IMR-90 (cell line): ENCODE measurements at regions not wholly inside any gene's neighbourhood (a gene's known extent, or its start where the extent isn't known, plus 50 kb on each side); places are given as distances from the start of the nearest gene placed in this dataset.

Experiments
- ATAC-seq: fragments of 200-7000 bp; cut with Tn5 transposase; 2 replicates; pipeline ENCODE4 v1.9.1; 2020; ENCODE audit warnings: low read depth, mild to moderate bottlenecking, moderate library complexity
- BruUV-seq: library from RNA; stranded (reverse); fragments of 400-500 nt; replicated peaks from 2 replicates; lab custom pipeline; 2021; lab: Mats Ljungman, UMichigan
- CTCF ChIA-PET: fragments of 300-600 bp; formaldehyde crosslinking; extraction: SDS; loops from one replicate; lab custom pipeline; 2021; ENCODE audit warnings: antibody characterized with exemption; lab: Yijun Ruan, JAX
- POLR2A ChIA-PET: fragments of 300-600 bp; sonication (Branson Sonifier 250); formaldehyde crosslinking; loops from one replicate; lab custom pipeline; 2022; ENCODE audit warnings: antibody characterized with exemption; ENCODE audit not compliant: unreplicated experiment; lab: Charles Lee
- DNase-seq: peaks from one replicate; pipeline ENCODE4 v3.0.0; 2013
- H2AFZ ChIP-seq: replicated peaks from 2 replicates; pipeline ENCODE3; 2013; ENCODE audit warnings: low read length, mild to moderate bottlenecking; ENCODE audit not compliant: poor library complexity
- H2AK5ac ChIP-seq: 2 replicates; pipeline ENCODE4 v1.6.1; 2013; ENCODE audit warnings: low read depth, low read length, inconsistent platforms
- H2AK9ac ChIP-seq: replicated peaks from 2 replicates; pipeline ENCODE3; 2013; ENCODE audit warnings: mild to moderate bottlenecking, low read depth, low read length, moderate library complexity; ENCODE audit not compliant: poor library complexity
- H2BK120ac ChIP-seq: 2 replicates; pipeline ENCODE4 v1.6.1; 2013; ENCODE audit warnings: low read depth, low read length, inconsistent platforms
- H2BK15ac ChIP-seq: 3 replicates; pipeline ENCODE4 v1.6.1; 2013; ENCODE audit warnings: low read depth, low read length, inconsistent platforms
- H2BK20ac ChIP-seq: 2 replicates; pipeline ENCODE4 v1.6.1; 2013; ENCODE audit warnings: low read depth, mild to moderate bottlenecking, inconsistent platforms, low read length, moderate library complexity
- H2BK5ac ChIP-seq: 2 replicates; pipeline ENCODE4 v1.6.1; 2013; ENCODE audit warnings: mild to moderate bottlenecking, low read depth, low read length, inconsistent platforms; ENCODE audit not compliant: poor library complexity, severe bottlenecking
- H3K14ac ChIP-seq: replicated peaks from 2 replicates; pipeline ENCODE4 v1.6.1; 2013; ENCODE audit warnings: low read depth, low read length, inconsistent platforms
- H3K18ac ChIP-seq: 2 replicates; pipeline ENCODE4 v1.6.1; 2013; ENCODE audit warnings: low read depth, low read length, control low read depth
- H3K23ac ChIP-seq: 2 replicates; pipeline ENCODE4 v1.6.1; 2013; ENCODE audit warnings: low read depth, low read length, inconsistent platforms
- H3K27ac ChIP-seq: 2 replicates; pipeline ENCODE4 v1.5.1; 2013; ENCODE audit warnings: mild to moderate bottlenecking, control low read depth, low read length; ENCODE audit not compliant: insufficient read depth
- H3K27me3 ChIP-seq: 2 replicates; pipeline ENCODE4 v1.6.1; 2013; ENCODE audit warnings: low read length; ENCODE audit not compliant: control insufficient read depth, insufficient read depth
- H3K36me3 ChIP-seq: 2 replicates; pipeline ENCODE4 v1.6.1; 2013; ENCODE audit warnings: low read length, mixed read lengths; ENCODE audit not compliant: control insufficient read depth, insufficient read depth
- H3K4ac ChIP-seq: 2 replicates; pipeline ENCODE4 v1.6.1; 2013; ENCODE audit warnings: low read depth, low read length, inconsistent platforms
- H3K4me1 ChIP-seq: 2 replicates; pipeline ENCODE4 v1.6.1; 2013; ENCODE audit warnings: low read length, mixed read lengths; ENCODE audit not compliant: control insufficient read depth, insufficient read depth
- H3K4me2 ChIP-seq: 2 replicates; pipeline ENCODE4 v1.6.1; 2013; ENCODE audit warnings: low read depth, mild to moderate bottlenecking, control low read depth, low read length, moderate library complexity
- H3K4me3 ChIP-seq: 2 replicates; pipeline ENCODE4 v1.5.1; 2013; ENCODE audit warnings: low read depth, mild to moderate bottlenecking, control low read depth, low read length, moderate library complexity; ENCODE audit not compliant: insufficient read depth
- H3K56ac ChIP-seq: 2 replicates; pipeline ENCODE4 v1.6.1; 2013; ENCODE audit warnings: low read length, inconsistent platforms; ENCODE audit not compliant: insufficient read depth; ENCODE audit errors: extremely low read depth
- H3K79me1 ChIP-seq, 2 experiments: 2 replicates each; pipeline ENCODE4 v1.6.1; 2013; ENCODE audit warnings: low read length in 2 of 2, inconsistent platforms in 1 of 2, low read depth in 1 of 2
- H3K9ac ChIP-seq: 2 replicates; pipeline ENCODE4 v1.6.1; 2013; ENCODE audit warnings: low read depth, low read length, control low read depth
- H3K9me1 ChIP-seq: 2 replicates; pipeline ENCODE4 v1.6.1; 2013; ENCODE audit warnings: low read length, inconsistent platforms; ENCODE audit not compliant: insufficient read depth
- H3K9me3 ChIP-seq: 2 replicates; pipeline ENCODE4 v1.6.1; 2013; ENCODE audit warnings: low read length; ENCODE audit not compliant: control insufficient read depth, insufficient read depth
- H4K20me1 ChIP-seq: 2 replicates; pipeline ENCODE4 v1.6.1; 2013; ENCODE audit warnings: low read length, inconsistent platforms; ENCODE audit not compliant: insufficient read depth
- H4K5ac ChIP-seq: 2 replicates; pipeline ENCODE4 v1.6.1; 2013; ENCODE audit warnings: mild to moderate bottlenecking, low read depth, low read length, control low read depth
- H4K8ac ChIP-seq, 2 experiments: 2 replicates each; pipeline ENCODE4 v1.6.1; 2013; ENCODE audit warnings: low read depth in 2 of 2, low read length in 2 of 2, control low read depth in 1 of 2, inconsistent platforms in 1 of 2
- H4K91ac ChIP-seq: 2 replicates; pipeline ENCODE4 v1.6.1; 2013; ENCODE audit warnings: low read depth, low read length, inconsistent platforms; ENCODE audit not compliant: insufficient read depth
- BHLHE40 ChIP-seq: fragments of 150-350 bp; IDR thresholded peaks from 2 replicates; pipeline ENCODE4 v1.6.1; 2016; ENCODE audit warnings: mild to moderate bottlenecking, low read depth, low read length
- FOS ChIP-seq: fragments of 150-350 bp; IDR thresholded peaks from 2 replicates; pipeline ENCODE4 v1.6.1; 2016; ENCODE audit warnings: low read depth, low read length
- MXI1 ChIP-seq: IDR thresholded peaks from 2 replicates; pipeline ENCODE4 v1.6.1; 2012; ENCODE audit warnings: low read depth, mild to moderate bottlenecking, low read length, moderate library complexity, borderline replicate concordance
- NFE2L2 ChIP-seq: fragments of 150-350 bp; IDR thresholded peaks from 2 replicates; pipeline ENCODE4 v1.6.1; 2016; ENCODE audit warnings: low read depth, mild to moderate bottlenecking, low read length
- POLR2A ChIP-seq: IDR thresholded peaks from 2 replicates; pipeline ENCODE4 v1.6.1; 2012; ENCODE audit warnings: mild to moderate bottlenecking, low read depth, low read length
- RFX5 ChIP-seq: IDR thresholded peaks from 2 replicates; pipeline ENCODE4 v1.8.0; 2012; ENCODE audit warnings: low read depth, mild to moderate bottlenecking, low read length, moderate library complexity
- SMC3 ChIP-seq: fragments of 150-350 bp; IDR thresholded peaks from 2 replicates; pipeline ENCODE4 v1.6.1; 2016; ENCODE audit warnings: low read depth, mild to moderate bottlenecking, antibody characterized with exemption, low read length, moderate library complexity
- USF2 ChIP-seq: fragments of 150-350 bp; IDR thresholded peaks from 2 replicates; pipeline ENCODE4 v1.6.1; 2017; ENCODE audit warnings: mild to moderate bottlenecking, antibody characterized with exemption, low read length, low read depth
- WGBS, 2 experiments: methylation state at CpG; one replicate each; pipeline versions ENCODE4 v1.1.5 to v1.1.7; 2013; ENCODE audit warnings: missing lambda C conversion rate in 2 of 2; ENCODE audit not compliant: insufficient read length in 1 of 2; ENCODE audit errors: extremely low coverage in 2 of 2; 5-methylcytosine and 5-hydroxymethylcytosine counted together
- dilution Hi-C: fragments of 300-500 bp; cut with HindIII; formaldehyde crosslinking; loops from one replicate; pipeline ENCODE4 v1.14.3; 2018; ENCODE audit warnings: low sequenced_read_pairs; ENCODE audit not compliant: unreplicated experiment
- in situ Hi-C: fragments of 300-500 bp; cut with MboI; formaldehyde crosslinking; loops from 3 replicates; pipeline ENCODE4 v1.14.3; 2019; ENCODE audit warnings: low sequenced_read_pairs, inconsistent platforms, mixed read lengths
- intact Hi-C: fragments of 100-400 bp; cut with micrococcal nuclease; formaldehyde crosslinking; loops from 2 replicates; pipeline ENCODE4 v1.10.0; 2022

DNA sequence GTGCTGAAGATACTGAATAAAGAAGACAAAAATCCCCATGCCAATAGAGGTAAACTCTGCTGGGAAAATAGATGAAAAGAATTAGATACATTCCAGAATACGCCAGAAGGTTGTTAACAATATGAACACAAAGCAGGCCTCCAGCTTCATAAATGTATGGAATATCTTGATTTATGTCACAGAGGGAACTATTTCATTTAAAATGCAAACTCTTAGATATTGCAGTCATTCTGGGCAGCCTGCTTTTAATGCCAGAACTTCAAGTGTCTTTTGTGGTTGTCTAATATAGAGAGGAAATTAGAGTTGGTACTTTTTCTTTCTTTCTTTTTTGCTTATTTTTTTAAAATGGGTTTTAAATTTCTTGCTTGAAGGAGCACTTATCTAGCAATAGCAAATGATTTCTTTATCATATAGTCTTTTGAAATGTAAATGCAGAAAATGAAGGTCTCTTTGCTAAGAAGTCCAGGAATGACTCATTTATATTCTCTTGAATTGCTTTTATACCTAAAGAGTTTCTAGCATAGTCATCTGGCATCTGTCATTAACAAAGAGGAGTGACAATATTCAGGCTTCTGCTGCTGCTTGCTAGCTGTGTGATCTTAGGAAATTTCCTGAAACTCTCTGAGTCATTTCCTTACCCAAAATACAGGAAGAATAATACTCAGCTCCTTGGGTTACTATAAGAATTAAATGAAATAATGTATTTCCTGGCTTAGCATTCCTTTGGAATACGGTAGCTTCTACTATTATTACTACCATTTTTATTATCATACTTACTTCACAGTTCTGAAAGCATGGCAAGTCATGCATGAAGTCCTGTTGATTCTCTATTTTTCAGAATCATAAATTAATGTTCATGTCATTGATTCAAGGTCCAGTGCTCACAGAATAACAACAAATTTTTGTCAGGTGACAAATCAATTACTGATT, 527.6 kb downstream of the DIPK2A start:
- CTCF ChIA-PET, result no interaction called here
- BruUV-seq, result no TSS peak
- no peaks in the 10 kb centered on the region for H3K36me3 ChIP-seq
- no peak for TF ChIP-seq RFX5
- TF ChIP-seq MXI1, result no peak
- TF ChIP-seq BHLHE40, result no peak
- TF ChIP-seq POLR2A, result no peak
- no peak for TF ChIP-seq FOS
- TF ChIP-seq USF2, result no peak
- no peak for TF ChIP-seq SMC3
- no peak for TF ChIP-seq NFE2L2
- no peak overlapping the region for H2AK5ac ChIP-seq
- dilution Hi-C loops, result no loop called here
- no peak for DNase-seq
- no peaks in the 10 kb centered on the region for H3K9me1 ChIP-seq
- no peak overlapping the region for H2BK5ac ChIP-seq
- H4K8ac ChIP-seq, result no peak overlapping the region
- intact Hi-C loops, result no loop called here
- no peaks in the 10 kb centered on the region for H3K4me1 ChIP-seq
- H4K5ac ChIP-seq, result no peak overlapping the region
- POLR2A ChIA-PET, result interaction anchor here (0.7 kb wide), 1 partner anchor 80 kb away, joined by 3 read pairs; no protein-coding TSS in a partner anchor
- no peaks in the 10 kb centered on the region for H3K79me1 ChIP-seq
- H3K4me2 ChIP-seq, result no peak overlapping the region
- no peak overlapping the region for H3K4ac ChIP-seq
- H3K56ac ChIP-seq, result no peak overlapping the region
- H2BK20ac ChIP-seq, result no peak overlapping the region
- H3K9ac ChIP-seq, result no peak overlapping the region
- no peak overlapping the region for H3K14ac ChIP-seq
- ATAC-seq, result no peak
- H3K27ac ChIP-seq, result no peak overlapping the region
- in situ Hi-C loops, result no loop called here
- no peak overlapping the region for H2BK120ac ChIP-seq
- no peak overlapping the region for H3K18ac ChIP-seq
- H2BK15ac ChIP-seq, result no peak overlapping the region
- no peak overlapping the region for H2AFZ ChIP-seq
- H3K9me3 ChIP-seq, result no peaks in the 10 kb centered on the region; the same call in 1 of the 2 replicates
- H3K4me3 ChIP-seq, result no peak overlapping the region
- 60% methylated on average over 1 of the region's 2 CpGs; no CpG with 5 or more reads in 1 of the 2 experiments for WGBS, 2 experiments
- H3K23ac ChIP-seq, result no peak overlapping the region
- no peak overlapping the region for H2AK9ac ChIP-seq
- H4K91ac ChIP-seq, result no peak overlapping the region
- no peaks in the 10 kb centered on the region for H3K27me3 ChIP-seq
- H4K20me1 ChIP-seq, result no peaks in the 10 kb centered on the region
